ENCODE measurements at regions not wholly inside any gene's neighbourhood (a gene's known extent, or its start where the extent isn't known, plus 50 kb on each side); places are given as distances from the start of the nearest gene placed in this dataset.

GRCh38 chr12:65624554-65625086 lies 199.7 kb upstream of the HMGA2 start:
- Histone ChIP-seq H3K27me3 (peaks cover 0 to 2% (median 0%) of the 10 kb centered on the region in 4 donors), H3K4me1 (no peaks in the 10 kb centered on the region), H3K4me3 (no peak overlapping the region), H3K27ac (no peak overlapping the region), H3K36me3 (no peaks in the 10 kb centered on the region), H3K9me3 (peaks cover 0 to 4% (median 0%) of the 10 kb centered on the region in 3 donors)
- TF ChIP-seq CTCF (IDR thresholded peaks at IDR 0.05) (no peak), POLR2A (IDR thresholded peaks at IDR 0.05) (no peak)
- WGBS, 2 donors, result 74 to 77% methylated on average over 4 of the region's 4 CpGs
- DNase-seq, result no peak
- intact Hi-C loops (cut with DNase I), result no loop called here

GRCh38 chr12:65628061-65628460 lies 196.2 kb upstream of the HMGA2 start:
- TF ChIP-seq POLR2A (IDR thresholded peaks at IDR 0.05), result no peak
- peaks cover 0 to 6% (median 0%) of the 10 kb centered on the region in 4 donors for H3K27me3 ChIP-seq
- H3K27ac ChIP-seq, result no peak overlapping the region
- H3K9me3 ChIP-seq, result peaks cover 0 to 4% (median 0%) of the 10 kb centered on the region in 3 donors
- DNase-seq, result no peak
- H3K4me3 ChIP-seq, result no peak overlapping the region
- H3K36me3 ChIP-seq, result no peaks in the 10 kb centered on the region
- peaks cover 5 to 22% (median 6%) of the 10 kb centered on the region in 3 donors for H3K4me1 ChIP-seq
- intact Hi-C loops (cut with DNase I), result no loop called here

GRCh38 chr12:65630555-65630954 lies 193.7 kb upstream of the HMGA2 start:
- H3K27ac ChIP-seq, result no peak overlapping the region
- 44 to 47% methylated on average over 3 of the region's 3 CpGs for WGBS, 2 donors
- H3K9me3 ChIP-seq, result peaks cover 0 to 4% (median 0%) of the 10 kb centered on the region in 3 donors
- TF ChIP-seq CTCF (IDR thresholded peaks at IDR 0.05) (no peak), POLR2A (IDR thresholded peaks at IDR 0.05) (no peak)
- no peak for DNase-seq
- peaks cover 5 to 32% (median 6%) of the 10 kb centered on the region in 3 donors for H3K4me1 ChIP-seq
- H3K4me3 ChIP-seq, result no peak overlapping the region
- intact Hi-C loops (cut with DNase I), result no loop called here
- H3K36me3 ChIP-seq, result no peaks in the 10 kb centered on the region
- H3K27me3 ChIP-seq, result peaks cover 0 to 6% (median 0%) of the 10 kb centered on the region in 4 donors

- Histone ChIP-seq H3K36me3 (no peaks in the 10 kb centered on the region), H3K9me3 (peaks cover 0 to 4% (median 0%) of the 10 kb centered on the region in 3 donors), H3K4me1 (peaks cover 5 to 32% (median 6%) of the 10 kb centered on the region in 3 donors), H3K27me3 (peaks cover 0 to 6% (median 0%) of the 10 kb centered on the region in 4 donors), H3K4me3 (no peak overlapping the region), H3K27ac (peak overlapping the region in 2 of 4 donors; percentile 57)
- 21 to 37% methylated on average over 8 of the region's 8 CpGs for WGBS, 2 donors
- no peak for TF ChIP-seq CTCF (IDR thresholded peaks at IDR 0.05)
- no peak for TF ChIP-seq POLR2A (IDR thresholded peaks at IDR 0.05)
- intact Hi-C loops (cut with DNase I), result no loop called here
- no peak for DNase-seq
Measured at GRCh38 chr12:65631621-65632111, 192.6 kb upstream of the HMGA2 start.

- Histone ChIP-seq H3K27ac (peak overlapping the region in 3 of 4 donors; percentile 3 to 57 (median 57)), H3K4me3 (no peak overlapping the region), H3K36me3 (no peaks in the 10 kb centered on the region), H3K27me3 (peaks cover 0 to 6% (median 0%) of the 10 kb centered on the region in 4 donors), H3K9me3 (peaks cover 0 to under 1% (median 0%) of the 10 kb centered on the region in 3 donors), H3K4me1 (peaks cover 5 to 32% (median 6%) of the 10 kb centered on the region in 3 donors)
- TF ChIP-seq POLR2A (IDR thresholded peaks at IDR 0.05) (no peak), CTCF (IDR thresholded peaks at IDR 0.05) (no peak)
- intact Hi-C loops (cut with DNase I), result no loop called here
- DNase-seq, result no peak
- WGBS, 2 donors, result 65 to 69% methylated on average over 4 to 5 of the region's 5 CpGs
Measured at GRCh38 chr12:65632131-65632855, 192.0 kb upstream of the HMGA2 start.
